Osteoblast (primary cell): ENCODE measurements at regions not wholly inside any gene's neighbourhood (a gene's known extent, or its start where the extent isn't known, plus 50 kb on each side); places are given as distances from the start of the nearest gene placed in this dataset.

Experiments
- DNase-seq: peaks from one replicate; pipeline ENCODE4 v3.0.0; 2011; ENCODE audit warnings: low spot score, mixed read lengths; ENCODE audit not compliant: insufficient read length; ENCODE audit errors: missing footprints
- H2AFZ ChIP-seq: 2 replicates; pipeline ENCODE4 v1.6.0; 2011; ENCODE audit warnings: mild to moderate bottlenecking, low read length
- H3K27ac ChIP-seq: 2 replicates; pipeline ENCODE4 v1.5.1; 2011; ENCODE audit warnings: mild to moderate bottlenecking, low read depth, low read length, moderate library complexity
- H3K27me3 ChIP-seq: 2 replicates; pipeline ENCODE4 v1.6.0; 2012; ENCODE audit warnings: mild to moderate bottlenecking, control low read depth, inconsistent platforms, low read length, moderate library complexity; ENCODE audit not compliant: insufficient read depth
- H3K36me3 ChIP-seq: 2 replicates; pipeline ENCODE4 v1.5.1; 2011; ENCODE audit warnings: mild to moderate bottlenecking, low read length, control low read depth, moderate library complexity; ENCODE audit not compliant: insufficient read depth
- H3K4me1 ChIP-seq: 2 replicates; pipeline ENCODE4 v1.5.1; 2011; ENCODE audit warnings: mild to moderate bottlenecking, low read length, control low read depth, moderate library complexity; ENCODE audit not compliant: insufficient read depth
- H3K4me2 ChIP-seq: 2 replicates; pipeline ENCODE4 v1.6.0; 2011; ENCODE audit warnings: mild to moderate bottlenecking, low read length; ENCODE audit not compliant: insufficient read depth
- H3K4me3 ChIP-seq: fragments of 200-600 bp; sonication (generic); 3 replicates; pipeline ENCODE4 v1.5.1; 2012; ENCODE audit warnings: mild to moderate bottlenecking, low read length, inconsistent platforms; ENCODE audit not compliant: insufficient read depth
- H3K79me2 ChIP-seq: 2 replicates; pipeline ENCODE4 v1.6.0; 2012; ENCODE audit warnings: mild to moderate bottlenecking, low read length, control low read depth, inconsistent platforms; ENCODE audit not compliant: insufficient read depth
- H3K9me3 ChIP-seq: 2 replicates; pipeline ENCODE4 v1.5.1; 2011; ENCODE audit warnings: low read depth, low read length, control low read depth
- H4K20me1 ChIP-seq: 2 replicates; pipeline ENCODE4 v1.6.0; 2012; ENCODE audit warnings: mild to moderate bottlenecking, low read length, control low read depth; ENCODE audit not compliant: insufficient read depth
- TF ChIP-seq, protein P1 (sequence below): IDR thresholded peaks from 2 replicates; pipeline ENCODE4 v1.5.1; 2011; ENCODE audit warnings: mild to moderate bottlenecking, low read depth, low read length, moderate library complexity; ENCODE audit errors: extremely low read depth

DNA sequence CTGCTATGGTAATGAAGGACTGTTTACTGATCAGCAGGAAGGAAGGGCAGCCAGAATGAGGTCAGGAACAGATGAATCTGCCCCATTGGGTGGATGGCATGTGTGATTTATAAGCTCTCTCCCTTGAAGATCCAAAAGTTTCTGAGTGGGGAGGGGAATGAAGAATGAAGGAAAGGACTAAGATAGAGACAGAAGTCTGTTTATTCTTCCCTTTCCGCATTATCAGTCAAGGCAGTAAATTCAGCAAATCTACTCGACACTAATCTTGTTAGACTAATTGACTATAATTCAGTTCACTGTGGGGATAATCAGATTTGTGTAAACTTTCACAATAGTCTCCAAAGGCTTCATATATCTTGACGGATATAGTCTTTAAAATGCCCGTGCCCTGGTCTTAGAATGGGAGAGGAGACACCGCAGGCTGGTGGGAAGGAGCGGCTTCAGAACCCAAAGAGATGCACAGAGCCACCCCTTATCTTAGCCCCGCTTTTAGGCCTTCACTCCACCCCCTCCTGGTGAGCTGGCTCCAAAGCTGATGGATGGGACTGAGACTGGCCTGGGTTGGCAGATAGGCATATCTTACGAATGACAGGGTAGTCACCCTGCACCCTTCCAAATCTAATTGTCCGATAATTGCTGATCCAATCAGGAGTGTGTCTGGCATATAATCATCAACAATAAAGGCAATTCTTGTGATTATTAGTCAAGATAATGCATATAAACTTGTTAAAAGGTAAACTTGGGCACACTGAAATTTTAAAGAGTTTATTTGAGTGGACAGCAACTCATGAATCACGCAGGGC lies 76.0 kb upstream of the PPM1J start:
- Histone ChIP-seq H3K27me3 (no peaks in the 10 kb centered on the region), H3K27ac (no peak overlapping the region), H3K4me3 (no peak overlapping the region), H3K36me3 (no peaks in the 10 kb centered on the region), H3K9me3 (no peaks in the 10 kb centered on the region), H4K20me1 (no peaks in the 10 kb centered on the region), H3K4me2 (peak overlapping the region; percentile 58), H3K79me2 (no peaks in the 10 kb centered on the region), H3K4me1 (peaks cover 8% of the 10 kb centered on the region), H2AFZ (no peak overlapping the region)
- TF ChIP-seq, protein P1, sequence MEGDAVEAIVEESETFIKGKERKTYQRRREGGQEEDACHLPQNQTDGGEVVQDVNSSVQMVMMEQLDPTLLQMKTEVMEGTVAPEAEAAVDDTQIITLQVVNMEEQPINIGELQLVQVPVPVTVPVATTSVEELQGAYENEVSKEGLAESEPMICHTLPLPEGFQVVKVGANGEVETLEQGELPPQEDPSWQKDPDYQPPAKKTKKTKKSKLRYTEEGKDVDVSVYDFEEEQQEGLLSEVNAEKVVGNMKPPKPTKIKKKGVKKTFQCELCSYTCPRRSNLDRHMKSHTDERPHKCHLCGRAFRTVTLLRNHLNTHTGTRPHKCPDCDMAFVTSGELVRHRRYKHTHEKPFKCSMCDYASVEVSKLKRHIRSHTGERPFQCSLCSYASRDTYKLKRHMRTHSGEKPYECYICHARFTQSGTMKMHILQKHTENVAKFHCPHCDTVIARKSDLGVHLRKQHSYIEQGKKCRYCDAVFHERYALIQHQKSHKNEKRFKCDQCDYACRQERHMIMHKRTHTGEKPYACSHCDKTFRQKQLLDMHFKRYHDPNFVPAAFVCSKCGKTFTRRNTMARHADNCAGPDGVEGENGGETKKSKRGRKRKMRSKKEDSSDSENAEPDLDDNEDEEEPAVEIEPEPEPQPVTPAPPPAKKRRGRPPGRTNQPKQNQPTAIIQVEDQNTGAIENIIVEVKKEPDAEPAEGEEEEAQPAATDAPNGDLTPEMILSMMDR, result no peak
- no peak for DNase-seq

DNA sequence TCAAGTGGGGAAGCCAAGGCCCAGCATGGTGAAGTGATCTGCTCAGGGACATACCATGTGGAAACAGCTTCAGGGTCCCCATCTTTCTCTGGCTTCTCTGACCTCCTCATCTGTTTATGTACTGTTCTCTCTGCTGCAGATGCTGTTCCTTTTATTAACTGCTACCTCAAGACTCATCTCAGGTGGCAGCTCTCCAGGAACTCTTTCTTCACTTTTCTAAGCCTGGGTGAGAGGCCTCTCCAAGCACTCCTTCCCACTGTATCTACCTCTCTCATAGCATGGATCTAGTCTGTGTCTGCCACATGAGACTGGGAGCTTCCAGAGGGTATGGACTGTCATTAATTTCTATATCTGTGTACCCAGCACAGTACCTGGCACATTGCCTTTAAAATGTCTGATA lies 73.4 kb upstream of the PPM1J start:
- H2AFZ ChIP-seq, result no peak overlapping the region
- TF ChIP-seq, protein P1, result no peak
- no peak for DNase-seq
- H3K9me3 ChIP-seq, result no peaks in the 10 kb centered on the region
- no peaks in the 10 kb centered on the region for H3K79me2 ChIP-seq
- H3K36me3 ChIP-seq, result no peaks in the 10 kb centered on the region
- peaks cover 8% of the 10 kb centered on the region for H3K4me1 ChIP-seq
- no peaks in the 10 kb centered on the region for H4K20me1 ChIP-seq
- H3K4me3 ChIP-seq, result no peak overlapping the region
- H3K4me2 ChIP-seq, result no peak overlapping the region
- peaks cover 3% of the 10 kb centered on the region for H3K27me3 ChIP-seq
- no peak overlapping the region for H3K27ac ChIP-seq

DNA sequence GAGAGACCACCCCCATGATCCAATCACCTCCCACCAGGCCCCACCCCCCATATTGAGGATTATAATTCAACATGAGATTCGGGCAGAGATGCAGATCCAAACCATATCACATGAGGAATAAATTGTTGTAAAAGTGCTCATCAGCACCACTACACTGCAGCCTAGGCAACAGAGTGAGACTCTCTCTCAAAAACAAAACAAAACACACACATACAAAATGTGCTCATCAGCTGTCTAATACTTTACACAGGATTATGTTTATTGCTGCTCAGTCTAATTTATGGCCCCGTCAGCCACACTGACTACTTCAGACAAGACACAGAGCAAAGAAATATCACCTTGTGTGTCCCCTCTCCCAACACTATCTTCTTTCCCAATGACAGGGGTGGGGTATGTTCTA lies 72.9 kb upstream of the PPM1J start:
- no peak for DNase-seq
- H3K36me3 ChIP-seq, result no peaks in the 10 kb centered on the region
- TF ChIP-seq, protein P1, result no peak
- peaks cover 8% of the 10 kb centered on the region for H3K4me1 ChIP-seq
- H3K4me2 ChIP-seq, result no peak overlapping the region
- no peak overlapping the region for H3K4me3 ChIP-seq
- no peaks in the 10 kb centered on the region for H3K9me3 ChIP-seq
- H3K79me2 ChIP-seq, result no peaks in the 10 kb centered on the region
- no peaks in the 10 kb centered on the region for H4K20me1 ChIP-seq
- H2AFZ ChIP-seq, result no peak overlapping the region
- peaks cover 5% of the 10 kb centered on the region for H3K27me3 ChIP-seq
- H3K27ac ChIP-seq, result no peak overlapping the region

DNA sequence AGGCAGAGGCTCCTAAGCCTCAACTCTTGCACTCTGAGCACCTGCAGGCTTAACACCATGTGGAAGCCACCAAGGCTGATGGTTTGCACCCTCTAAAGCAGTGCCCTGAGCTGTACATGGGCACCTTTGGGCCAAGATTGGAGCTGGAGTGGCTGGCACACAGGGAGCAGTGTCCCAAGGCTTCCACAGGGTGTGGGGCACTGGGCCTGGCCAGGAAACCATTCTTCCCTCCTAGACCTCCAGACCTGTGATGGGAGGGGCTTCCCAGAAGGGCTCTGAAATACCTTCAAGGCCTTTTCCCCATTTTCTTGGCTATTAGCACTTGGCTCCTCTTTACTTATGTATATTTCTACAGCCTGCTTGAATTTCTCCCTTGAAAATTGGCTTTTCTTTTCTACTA lies 67.9 kb upstream of the PPM1J start:
- H3K27me3 ChIP-seq, result peaks cover 7% of the 10 kb centered on the region
- no peak overlapping the region for H3K27ac ChIP-seq
- TF ChIP-seq, protein P1, result no peak
- H3K79me2 ChIP-seq, result no peaks in the 10 kb centered on the region
- no peak for DNase-seq
- no peak overlapping the region for H2AFZ ChIP-seq
- H3K4me3 ChIP-seq, result no peak overlapping the region
- no peaks in the 10 kb centered on the region for H3K36me3 ChIP-seq
- H3K4me1 ChIP-seq, result no peaks in the 10 kb centered on the region
- no peak overlapping the region for H3K4me2 ChIP-seq
- H4K20me1 ChIP-seq, result no peaks in the 10 kb centered on the region
- no peaks in the 10 kb centered on the region for H3K9me3 ChIP-seq
